H9 (cell line): ENCODE measurements at regions not wholly inside any gene's neighbourhood (a gene's known extent, or its start where the extent isn't known, plus 50 kb on each side); places are given as distances from the start of the nearest gene placed in this dataset.

Experiments used
- DNase-seq: peaks from one replicate; pipeline ENCODE4 v3.0.0-alpha.2; 2017
- H2AFZ ChIP-seq: one replicate; pipeline ENCODE4 v1.6.1; 2013; ENCODE audit warnings: mild to moderate bottlenecking, low read length, control low read depth, moderate library complexity
- H2AK5ac ChIP-seq: 2 replicates; pipeline ENCODE4 v1.6.1; 2013; ENCODE audit warnings: low read length, control low read depth, mixed read lengths; ENCODE audit not compliant: insufficient read length
- H2BK120ac ChIP-seq: one replicate; pipeline ENCODE4 v1.6.1; 2013; ENCODE audit warnings: low read depth, mild to moderate bottlenecking, low read length, control low read depth, inconsistent platforms; ENCODE audit not compliant: poor library complexity, severe bottlenecking
- H2BK12ac ChIP-seq: 2 replicates; pipeline ENCODE4 v1.6.1; 2013; ENCODE audit warnings: low read length, control low read depth, mixed read lengths, low read depth; ENCODE audit not compliant: insufficient read length
- H2BK15ac ChIP-seq: 2 replicates; pipeline ENCODE4 v1.6.1; 2013; ENCODE audit warnings: low read depth, low read length, control low read depth
- H2BK20ac ChIP-seq: one replicate; pipeline ENCODE4 v1.6.1; 2013; ENCODE audit warnings: low read depth, mild to moderate bottlenecking, low read length, control low read depth, inconsistent platforms; ENCODE audit not compliant: poor library complexity, severe bottlenecking
- H2BK5ac ChIP-seq: 2 replicates; pipeline ENCODE4 v1.6.1; 2013; ENCODE audit warnings: low read length, control low read depth, mixed read lengths; ENCODE audit not compliant: insufficient read length
- H3K14ac ChIP-seq: 2 replicates; pipeline ENCODE4 v1.6.1; 2013; ENCODE audit warnings: low read length, control low read depth; ENCODE audit not compliant: insufficient read depth
- H3K18ac ChIP-seq: 2 replicates; pipeline ENCODE4 v1.6.1; 2013; ENCODE audit warnings: low read depth, mild to moderate bottlenecking, mixed read lengths, low read length, control low read depth; ENCODE audit not compliant: insufficient read length
- H3K23ac ChIP-seq: 2 replicates; pipeline ENCODE4 v1.6.1; 2013; ENCODE audit warnings: low read length, control low read depth, mixed read lengths, low read depth; ENCODE audit not compliant: insufficient read length
- H3K23me2 ChIP-seq: 2 replicates; pipeline ENCODE4 v1.6.1; 2013; ENCODE audit warnings: low read depth, mild to moderate bottlenecking, mixed read lengths, low read length, control low read depth; ENCODE audit not compliant: insufficient read length, poor library complexity, severe bottlenecking
- H3K27ac ChIP-seq: 2 replicates; pipeline ENCODE4 v1.5.1; 2013; ENCODE audit warnings: low read length, control low read depth, mixed read lengths, low read depth; ENCODE audit not compliant: insufficient read length
- H3K27me3 ChIP-seq: 2 replicates; pipeline ENCODE4 v1.6.1; 2013; ENCODE audit warnings: low read length, control low read depth, inconsistent platforms; ENCODE audit not compliant: insufficient read depth
- H3K4ac ChIP-seq: 2 replicates; pipeline ENCODE4 v1.6.1; 2013; ENCODE audit warnings: low read depth, mild to moderate bottlenecking, control low read depth, inconsistent platforms, low read length, moderate library complexity
- H3K4me1 ChIP-seq: 2 replicates; pipeline ENCODE4 v1.6.1; 2013; ENCODE audit warnings: low read length, control low read depth, inconsistent platforms; ENCODE audit not compliant: insufficient read depth
- H3K4me2 ChIP-seq: 2 replicates; pipeline ENCODE4 v1.6.1; 2013; ENCODE audit warnings: low read length, control low read depth, mixed read lengths; ENCODE audit not compliant: insufficient read length, insufficient read depth
- H3K56ac ChIP-seq: 2 replicates; pipeline ENCODE4 v1.6.1; 2013; ENCODE audit warnings: low read depth, mild to moderate bottlenecking, mixed read lengths, low read length, control low read depth; ENCODE audit not compliant: insufficient read length
- H3K79me1 ChIP-seq: 2 replicates; pipeline ENCODE4 v1.6.1; 2013; ENCODE audit warnings: low read depth, mild to moderate bottlenecking, moderate library complexity, low read length, control low read depth, inconsistent platforms; ENCODE audit not compliant: insufficient read depth, poor library complexity, severe bottlenecking
- H3K79me2 ChIP-seq: 2 replicates; pipeline ENCODE4 v1.6.1; 2013; ENCODE audit warnings: low read length, control low read depth, inconsistent platforms; ENCODE audit not compliant: insufficient read depth
- H3K9ac ChIP-seq: 2 replicates; pipeline ENCODE4 v1.6.1; 2013; ENCODE audit warnings: low read length, control low read depth, mixed read lengths; ENCODE audit not compliant: insufficient read length; ENCODE audit errors: extremely low read depth
- H3K9me3 ChIP-seq: one replicate; pipeline ENCODE4 v1.6.1; 2013; ENCODE audit warnings: low read depth, low read length, inconsistent platforms; ENCODE audit not compliant: control insufficient read depth
- H3T11ph ChIP-seq: one replicate; pipeline ENCODE4 v1.6.1; 2013; ENCODE audit warnings: mild to moderate bottlenecking, low read length, control low read depth, inconsistent platforms
- H4K20me1 ChIP-seq: one replicate; pipeline ENCODE4 v1.6.1; 2013; ENCODE audit not compliant: control insufficient read depth, insufficient read length, insufficient read depth
- H4K5ac ChIP-seq: 2 replicates; pipeline ENCODE4 v1.6.1; 2013; ENCODE audit warnings: low read depth, mild to moderate bottlenecking, mixed read lengths, low read length, control low read depth; ENCODE audit not compliant: insufficient read length
- H4K8ac ChIP-seq: replicated peaks from 2 replicates; pipeline ENCODE4 v1.6.1; 2013; ENCODE audit warnings: low read length, control low read depth, mixed read lengths, low read depth; ENCODE audit not compliant: insufficient read length
- H4K91ac ChIP-seq: 2 replicates; pipeline ENCODE4 v1.6.1; 2013; ENCODE audit warnings: low read depth, mild to moderate bottlenecking, moderate library complexity, mixed read lengths, low read length, control low read depth; ENCODE audit not compliant: insufficient read length
- H3K27ac Mint-ChIP-seq, 3 experiments: 2 replicates in 2 of 3; 3 replicates in 1 of 3; pipeline ENCODE4 v1.8.0; 2020 to 2021; ENCODE audit warnings: mixed read lengths in 3 of 3, mild to moderate bottlenecking in 1 of 3, moderate library complexity in 1 of 3
- H3K27me3 Mint-ChIP-seq: 2 replicates; pipeline ENCODE4 v1.8.0; 2021; ENCODE audit warnings: low read depth, mild to moderate bottlenecking, moderate library complexity, mixed read lengths
- H3K36me3 Mint-ChIP-seq, 3 experiments: 2 replicates in 2 of 3; 3 replicates in 1 of 3; pipeline ENCODE4 v1.8.0; 2020 to 2021; ENCODE audit warnings: low read depth in 3 of 3, mixed read lengths in 3 of 3; ENCODE audit not compliant: insufficient read depth in 1 of 3
- H3K4me1 Mint-ChIP-seq, 2 experiments: 2 replicates each; pipeline ENCODE4 v1.8.0; 2020; ENCODE audit warnings: mixed read lengths in 2 of 2
- H3K4me3 Mint-ChIP-seq, 2 experiments: 2 replicates in 1 of 2; 3 replicates in 1 of 2; pipeline ENCODE4 v1.8.0; 2020 to 2021; ENCODE audit warnings: mild to moderate bottlenecking in 2 of 2, mixed read lengths in 2 of 2, moderate library complexity in 1 of 2
- H3K9me3 Mint-ChIP-seq, 2 experiments: 2 replicates in 1 of 2; 3 replicates in 1 of 2; pipeline ENCODE4 v1.8.0; 2020; ENCODE audit warnings: mild to moderate bottlenecking in 2 of 2, mixed read lengths in 2 of 2, moderate library complexity in 1 of 2
- CTCF ChIP-seq: fragments of 200-600 bp; sonication (generic); conservative IDR thresholded peaks from 3 replicates; pipeline ENCODE4 v1.8.0; 2021; ENCODE audit warnings: antibody characterized with exemption, mild to moderate bottlenecking
- WGBS: extraction: QIAGEN DNeasy Blood & Tissue Kit; methylation state at CpG from one replicate; pipeline ENCODE4 v1.1.7; 2013; ENCODE audit warnings: missing lambda C conversion rate, low lambda C conversion rate, mixed read lengths; ENCODE audit not compliant: insufficient read length; ENCODE audit errors: extremely low coverage; 5-methylcytosine and 5-hydroxymethylcytosine counted together

GRCh38 chr16:85989376-85989775 lies 90.4 kb downstream of the IRF8 start:
- Histone ChIP-seq H2BK5ac (no peak overlapping the region), H3K27ac (no peak overlapping the region), H3K79me1 (no peaks in the 10 kb centered on the region), H3K14ac (no peak overlapping the region), H4K5ac (no peak overlapping the region), H2BK20ac (no peak overlapping the region), H3K18ac (no peak overlapping the region), H2AFZ (no peak overlapping the region), H4K91ac (no peak overlapping the region), H3K56ac (no peak overlapping the region), H3K23ac (no peak overlapping the region), H3T11ph (no peak overlapping the region), H3K23me2 (no peaks in the 10 kb centered on the region), H2BK12ac (no peak overlapping the region), H3K9me3 (no peaks in the 10 kb centered on the region), H2AK5ac (no peak overlapping the region), H3K4ac (no peak overlapping the region), H3K4me2 (no peak overlapping the region), H4K8ac (no peak overlapping the region), H2BK120ac (no peak overlapping the region), H3K79me2 (no peaks in the 10 kb centered on the region), H3K9ac (no peak overlapping the region), H3K4me1 (no peaks in the 10 kb centered on the region), H2BK15ac (no peak overlapping the region), H4K20me1 (no peaks in the 10 kb centered on the region), H3K27me3 (no peaks in the 10 kb centered on the region)
- H3K4me1 Mint-ChIP-seq: peaks cover 5 to 11% of the 10 kb centered on the region in 2 experiments
- no peak overlapping the region for H3K27ac Mint-ChIP-seq
- DNase-seq: no peak
- H3K9me3 Mint-ChIP-seq: no peaks in the 10 kb centered on the region; a peak in 1 of 5 replicates
- H3K36me3 Mint-ChIP-seq: no peaks in the 10 kb centered on the region
- H3K27me3 Mint-ChIP-seq: peaks cover 15% of the 10 kb centered on the region; the same call in 1 of the 2 replicates
- no peak for TF ChIP-seq CTCF
- no peak overlapping the region for H3K4me3 Mint-ChIP-seq
- WGBS: no CpG with 5 or more reads among the region's 5 CpGs
